A673 (cell line): ENCODE measurements at regions not wholly inside any gene's neighbourhood (a gene's known extent, or its start where the extent isn't known, plus 50 kb on each side); places are given as distances from the start of the nearest gene placed in this dataset.
"Not testable (repeated sequence)": the region's sequence is repeated elsewhere in the genome, so short reads cannot be mapped to it uniquely, and the experiment has no call there.

Experiments used
- BruUV-seq: library from RNA; stranded (reverse); fragments of 400-500 nt; replicated peaks from 2 replicates; lab custom pipeline; 2021; lab: Mats Ljungman, UMichigan
- CTCF ChIA-PET: fragments of 300-600 bp; sonication (Branson Sonifier 250); formaldehyde crosslinking; loops from one replicate; lab custom pipeline; 2022; ENCODE audit warnings: antibody characterized with exemption; lab: Charles Lee
- POLR2A ChIA-PET: fragments of 300-600 bp; sonication (Branson Sonifier 250); formaldehyde crosslinking; loops from one replicate; lab custom pipeline; 2022; ENCODE audit warnings: antibody characterized with exemption; ENCODE audit not compliant: low non-redundant PET; lab: Charles Lee
- DNase-seq: peaks from one replicate; pipeline ENCODE4 v3.0.0-alpha.2; 2015; ENCODE audit warnings: low spot score
- H3K27ac ChIP-seq: fragments of 200-600 bp; sonication (generic); 2 replicates; pipeline ENCODE4 v1.5.1; 2016; ENCODE audit warnings: mixed run types, low read depth, mild to moderate bottlenecking, mixed read lengths, antibody characterized with exemption, low read length; ENCODE audit not compliant: poor library complexity, severe bottlenecking
- H3K27me3 ChIP-seq: fragments of 200-600 bp; sonication (generic); replicated peaks from 2 replicates; pipeline ENCODE4 v1.6.1; 2017; ENCODE audit warnings: mixed run types, low read depth, mild to moderate bottlenecking, mixed read lengths, antibody characterized with exemption, low read length; ENCODE audit not compliant: insufficient read depth, poor library complexity
- H3K36me3 ChIP-seq: fragments of 200-600 bp; sonication (generic); 2 replicates; pipeline ENCODE4 v1.6.1; 2016; ENCODE audit warnings: mixed run types, mild to moderate bottlenecking, mixed read lengths, antibody characterized with exemption, low read length; ENCODE audit not compliant: insufficient read depth, poor library complexity, severe bottlenecking
- H3K4me1 ChIP-seq: fragments of 200-600 bp; sonication (generic); 2 replicates; pipeline ENCODE4 v1.6.1; 2017; ENCODE audit warnings: mixed run types, mild to moderate bottlenecking, mixed read lengths, antibody characterized with exemption, low read length; ENCODE audit not compliant: insufficient read depth, poor library complexity, severe bottlenecking
- H3K4me3 ChIP-seq: fragments of 200-600 bp; sonication (generic); 2 replicates; pipeline ENCODE4 v1.5.1; 2016; ENCODE audit warnings: low read depth, mixed run types, mild to moderate bottlenecking, mixed read lengths, low read length; ENCODE audit not compliant: poor library complexity, severe bottlenecking
- H3K9me3 ChIP-seq: fragments of 200-600 bp; sonication (generic); 2 replicates; pipeline ENCODE4 v1.6.1; 2016; ENCODE audit warnings: mixed run types, low read depth, mild to moderate bottlenecking, mixed read lengths, antibody characterized with exemption, low read length; ENCODE audit not compliant: poor library complexity, severe bottlenecking
- EZH2 ChIP-seq: fragments of 200-600 bp; sonication (generic); IDR thresholded peaks from 2 replicates; pipeline ENCODE4 v1.6.1; 2017; ENCODE audit warnings: borderline replicate concordance, low read depth, mild to moderate bottlenecking, mixed read lengths, antibody characterized with exemption, low read length; ENCODE audit not compliant: poor library complexity, severe bottlenecking
- intact Hi-C: fragments of 100-400 bp; cut with micrococcal nuclease; formaldehyde crosslinking; loops from one replicate; pipeline ENCODE4 v1.10.0; 2022; ENCODE audit not compliant: unreplicated experiment
- TF ChIP-seq, protein P1 (sequence below): fragments of 300-800, 200-600 bp; sonication (generic); conservative IDR thresholded peaks from 2 replicates; pipeline ENCODE4 v1.5.1; 2017; ENCODE audit warnings: low read depth, mild to moderate bottlenecking, antibody characterized with exemption, low read length, moderate library complexity, mixed read lengths

DNA sequence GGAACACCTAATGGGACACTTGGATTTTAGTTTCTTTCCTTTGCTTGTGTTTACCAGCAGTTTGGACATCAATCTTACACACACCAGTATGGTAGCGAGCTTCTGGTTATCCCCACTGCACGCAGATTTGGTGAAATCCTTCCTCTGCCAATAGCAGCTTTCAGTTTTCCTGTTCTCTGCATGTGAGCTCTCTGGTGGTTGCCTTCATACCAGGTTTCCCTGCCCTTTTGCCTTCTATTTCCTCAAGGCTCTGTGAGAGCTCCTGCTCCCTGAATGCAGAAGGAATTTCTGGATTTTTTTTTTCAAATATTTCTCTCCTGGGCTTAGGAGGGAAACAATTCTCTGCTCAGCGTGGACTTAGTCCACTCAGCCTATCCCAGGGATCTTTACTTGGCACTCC is 93.0 kb upstream of the CCDC91 start:
- Histone ChIP-seq H3K4me1 (peaks cover 29% of the 10 kb centered on the region), H3K36me3 (no peaks in the 10 kb centered on the region), H3K9me3 (no peaks in the 10 kb centered on the region), H3K27ac (no peak overlapping the region), H3K4me3 (no peak overlapping the region), H3K27me3 (no peaks in the 10 kb centered on the region)
- POLR2A ChIA-PET: no interaction called here
- CTCF ChIA-PET: no interaction called here
- no TSS peak for BruUV-seq
- DNase-seq: no peak
- no peak for TF ChIP-seq EZH2
- TF ChIP-seq, protein P1, sequence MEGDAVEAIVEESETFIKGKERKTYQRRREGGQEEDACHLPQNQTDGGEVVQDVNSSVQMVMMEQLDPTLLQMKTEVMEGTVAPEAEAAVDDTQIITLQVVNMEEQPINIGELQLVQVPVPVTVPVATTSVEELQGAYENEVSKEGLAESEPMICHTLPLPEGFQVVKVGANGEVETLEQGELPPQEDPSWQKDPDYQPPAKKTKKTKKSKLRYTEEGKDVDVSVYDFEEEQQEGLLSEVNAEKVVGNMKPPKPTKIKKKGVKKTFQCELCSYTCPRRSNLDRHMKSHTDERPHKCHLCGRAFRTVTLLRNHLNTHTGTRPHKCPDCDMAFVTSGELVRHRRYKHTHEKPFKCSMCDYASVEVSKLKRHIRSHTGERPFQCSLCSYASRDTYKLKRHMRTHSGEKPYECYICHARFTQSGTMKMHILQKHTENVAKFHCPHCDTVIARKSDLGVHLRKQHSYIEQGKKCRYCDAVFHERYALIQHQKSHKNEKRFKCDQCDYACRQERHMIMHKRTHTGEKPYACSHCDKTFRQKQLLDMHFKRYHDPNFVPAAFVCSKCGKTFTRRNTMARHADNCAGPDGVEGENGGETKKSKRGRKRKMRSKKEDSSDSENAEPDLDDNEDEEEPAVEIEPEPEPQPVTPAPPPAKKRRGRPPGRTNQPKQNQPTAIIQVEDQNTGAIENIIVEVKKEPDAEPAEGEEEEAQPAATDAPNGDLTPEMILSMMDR: no peak
- intact Hi-C loops: no loop called here

DNA sequence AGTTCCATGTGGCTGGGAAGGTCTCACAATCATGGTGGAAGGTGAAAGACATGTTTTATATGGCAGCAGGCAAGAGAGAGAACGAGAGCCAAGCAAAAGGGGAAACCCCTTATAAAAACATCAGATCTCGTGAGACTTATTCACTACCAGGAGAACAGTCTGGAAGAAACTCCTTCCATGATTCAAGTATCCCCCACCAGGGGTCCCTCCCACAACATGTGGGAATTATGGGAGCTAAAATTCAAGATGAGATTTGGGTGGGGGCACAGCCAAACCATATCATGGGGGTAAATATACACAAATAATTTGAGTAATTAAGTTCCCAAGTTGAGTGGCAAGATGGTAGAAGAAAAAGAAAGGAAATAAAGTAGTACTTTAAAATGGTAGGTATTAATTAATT is 91.0 kb upstream of the CCDC91 start:
- H3K27me3 ChIP-seq, intact Hi-C loops, H3K27ac ChIP-seq, H3K36me3 ChIP-seq, H3K4me3 ChIP-seq, CTCF ChIA-PET, BruUV-seq, POLR2A ChIA-PET, DNase-seq, H3K9me3 ChIP-seq: not testable (repeated sequence)
- H3K4me1 ChIP-seq: peaks cover 14% of the 10 kb centered on the region

DNA sequence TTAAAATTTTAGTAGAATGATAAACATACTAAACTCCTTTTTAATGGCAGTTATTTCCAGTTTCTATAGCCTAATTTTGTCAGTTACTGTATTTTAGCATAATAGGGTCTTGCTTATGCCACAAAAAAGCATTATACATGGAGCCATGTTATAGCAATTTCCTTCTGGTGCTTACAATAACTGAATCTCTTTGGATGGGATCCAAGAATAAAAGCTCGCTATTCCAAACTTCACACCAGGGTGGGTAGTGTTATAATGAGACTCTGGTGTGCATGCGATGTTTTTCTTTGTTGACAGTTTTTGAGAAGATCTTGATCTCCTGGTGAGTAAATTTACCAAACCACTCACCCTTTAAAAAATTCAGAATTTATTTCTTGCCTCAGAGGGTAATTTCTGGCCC is 90.4 kb upstream of the CCDC91 start:
- CTCF ChIA-PET: no interaction called here
- TF ChIP-seq, protein P1: no peak
- no peak for TF ChIP-seq EZH2

DNA sequence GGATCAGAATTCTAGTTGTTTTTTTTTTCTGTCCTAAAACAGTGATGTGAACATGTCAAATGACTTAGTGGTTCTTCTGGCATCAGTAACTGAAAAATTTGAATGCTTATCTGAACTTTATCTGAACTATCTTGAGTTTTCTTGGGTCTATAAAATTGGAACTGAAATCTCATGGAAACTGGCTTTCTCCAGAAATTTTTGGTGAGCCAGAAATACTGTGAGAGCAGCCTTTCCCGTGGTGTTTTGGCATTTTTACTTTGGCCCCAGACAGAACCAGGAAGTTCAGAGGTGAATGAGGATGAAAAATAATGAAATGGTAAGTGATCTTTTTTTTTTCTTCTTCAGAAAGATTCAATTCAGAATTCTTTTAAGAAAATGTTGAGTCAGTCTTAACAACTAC is 89.5 kb upstream of the CCDC91 start:
- Histone ChIP-seq H3K4me1 (peaks cover 24% of the 10 kb centered on the region), H3K4me3 (no peak overlapping the region), H3K27ac (no peak overlapping the region), H3K36me3 (no peaks in the 10 kb centered on the region), H3K9me3 (no peaks in the 10 kb centered on the region), H3K27me3 (no peaks in the 10 kb centered on the region)
- BruUV-seq: no TSS peak
- POLR2A ChIA-PET: no interaction called here
- no peak for TF ChIP-seq EZH2
- TF ChIP-seq, protein P1: no peak
- CTCF ChIA-PET: no interaction called here
- intact Hi-C loops: no loop called here
- DNase-seq: no peak

More for the DNA sequence above, 90.4 kb upstream of the CCDC91 start:
- no peak overlapping the region for H3K27ac ChIP-seq
- H3K4me1 ChIP-seq: peaks cover 15% of the 10 kb centered on the region
- H3K36me3 ChIP-seq: no peaks in the 10 kb centered on the region
- no peak overlapping the region for H3K4me3 ChIP-seq
- intact Hi-C loops: no loop called here
- POLR2A ChIA-PET: no interaction called here
- H3K27me3 ChIP-seq: no peaks in the 10 kb centered on the region
- BruUV-seq: no TSS peak
- DNase-seq: peak; percentile 58
- H3K9me3 ChIP-seq: no peaks in the 10 kb centered on the region
